ENCODE measurements at regions not wholly inside any gene's neighbourhood (a gene's known extent, or its start where the extent isn't known, plus 50 kb on each side); places are given as distances from the start of the nearest gene placed in this dataset.
"Not testable (repeated sequence)": the region's sequence is repeated elsewhere in the genome, so short reads cannot be mapped to it uniquely, and the experiment has no call there.

GRCh38 chr17:22227699-22228553 is 535.6 kb downstream of the KCNJ18 start:
- H3K27me3 ChIP-seq; intact Hi-C loops (cut with DNase I); DNase-seq (ENCODE audit: extremely low spot score in 2 of 2); H3K27ac ChIP-seq; H3K4me1 ChIP-seq; H3K9me3 ChIP-seq; H3K36me3 ChIP-seq; H3K4me3 ChIP-seq: not testable (repeated sequence)

- H3K36me3 ChIP-seq; H3K4me1 ChIP-seq; H3K27me3 ChIP-seq; H3K4me3 ChIP-seq; intact Hi-C loops (cut with DNase I); DNase-seq (ENCODE audit: extremely low spot score in 2 of 2); H3K9me3 ChIP-seq; H3K27ac ChIP-seq: not testable (repeated sequence)
Measured at GRCh38 chr17:22229821-22230220, 537.5 kb downstream of the KCNJ18 start.

- H3K4me3 ChIP-seq, result no peak overlapping the region
- intact Hi-C loops (cut with DNase I), result no loop called here
- H3K4me1 ChIP-seq, result no peaks in the 10 kb centered on the region
- TF ChIP-seq, protein P1, sequence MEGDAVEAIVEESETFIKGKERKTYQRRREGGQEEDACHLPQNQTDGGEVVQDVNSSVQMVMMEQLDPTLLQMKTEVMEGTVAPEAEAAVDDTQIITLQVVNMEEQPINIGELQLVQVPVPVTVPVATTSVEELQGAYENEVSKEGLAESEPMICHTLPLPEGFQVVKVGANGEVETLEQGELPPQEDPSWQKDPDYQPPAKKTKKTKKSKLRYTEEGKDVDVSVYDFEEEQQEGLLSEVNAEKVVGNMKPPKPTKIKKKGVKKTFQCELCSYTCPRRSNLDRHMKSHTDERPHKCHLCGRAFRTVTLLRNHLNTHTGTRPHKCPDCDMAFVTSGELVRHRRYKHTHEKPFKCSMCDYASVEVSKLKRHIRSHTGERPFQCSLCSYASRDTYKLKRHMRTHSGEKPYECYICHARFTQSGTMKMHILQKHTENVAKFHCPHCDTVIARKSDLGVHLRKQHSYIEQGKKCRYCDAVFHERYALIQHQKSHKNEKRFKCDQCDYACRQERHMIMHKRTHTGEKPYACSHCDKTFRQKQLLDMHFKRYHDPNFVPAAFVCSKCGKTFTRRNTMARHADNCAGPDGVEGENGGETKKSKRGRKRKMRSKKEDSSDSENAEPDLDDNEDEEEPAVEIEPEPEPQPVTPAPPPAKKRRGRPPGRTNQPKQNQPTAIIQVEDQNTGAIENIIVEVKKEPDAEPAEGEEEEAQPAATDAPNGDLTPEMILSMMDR (IDR thresholded peaks at IDR 0.05), result no peak
- TF ChIP-seq POLR2A (IDR thresholded peaks at IDR 0.05), result no peak
- no peak for TF ChIP-seq POLR2AphosphoS5 (IDR thresholded peaks at IDR 0.05; ENCODE audit: insufficient read depth in 1 of 2, low read depth in 1 of 2)
- DNase-seq (ENCODE audit: extremely low spot score in 2 of 2), result no peak
- H3K27me3 ChIP-seq, result no peaks in the 10 kb centered on the region
- no peak overlapping the region for H3K27ac ChIP-seq
- H3K36me3 ChIP-seq, result no peaks in the 10 kb centered on the region
- H3K9me3 ChIP-seq, result no peaks in the 10 kb centered on the region
Measured at GRCh38 chr17:22233382-22233781, 541.1 kb downstream of the KCNJ18 start.

DNA sequence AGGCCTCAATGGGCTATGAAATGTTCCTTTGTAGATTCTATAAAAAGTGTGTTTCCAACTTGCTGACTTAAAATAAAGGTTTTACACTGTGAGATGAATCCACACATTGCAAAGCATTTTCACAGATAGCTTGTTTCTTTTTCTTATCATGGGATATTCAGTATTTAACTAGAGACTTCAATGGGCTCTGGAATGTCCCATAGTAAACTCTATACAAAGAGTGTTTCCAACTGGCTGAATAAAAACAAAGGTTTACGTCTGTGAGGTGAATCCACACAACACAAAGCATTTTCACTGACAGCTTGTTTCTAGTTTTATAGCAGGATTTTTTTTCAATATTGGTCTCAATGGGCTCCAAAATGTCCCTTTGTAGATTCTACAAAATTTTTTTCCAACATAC is 550.1 kb downstream of the KCNJ18 start:
- TF ChIP-seq POLR2AphosphoS5 (IDR thresholded peaks at IDR 0.05; ENCODE audit: insufficient read depth in 1 of 2, low read depth in 1 of 2) (no peak), POLR2A (IDR thresholded peaks at IDR 0.05) (no peak)
- TF ChIP-seq, protein P1 (IDR thresholded peaks at IDR 0.05), result no peak
- H3K27ac ChIP-seq, result no peak overlapping the region
- no peaks in the 10 kb centered on the region for H3K36me3 ChIP-seq
- DNase-seq (ENCODE audit: extremely low spot score in 2 of 2), result no peak
- H3K4me3 ChIP-seq, result no peak overlapping the region
- intact Hi-C loops (cut with DNase I), result no loop called here
- H3K27me3 ChIP-seq, result no peaks in the 10 kb centered on the region
- H3K9me3 ChIP-seq, result no peaks in the 10 kb centered on the region
- no peaks in the 10 kb centered on the region for H3K4me1 ChIP-seq

DNA sequence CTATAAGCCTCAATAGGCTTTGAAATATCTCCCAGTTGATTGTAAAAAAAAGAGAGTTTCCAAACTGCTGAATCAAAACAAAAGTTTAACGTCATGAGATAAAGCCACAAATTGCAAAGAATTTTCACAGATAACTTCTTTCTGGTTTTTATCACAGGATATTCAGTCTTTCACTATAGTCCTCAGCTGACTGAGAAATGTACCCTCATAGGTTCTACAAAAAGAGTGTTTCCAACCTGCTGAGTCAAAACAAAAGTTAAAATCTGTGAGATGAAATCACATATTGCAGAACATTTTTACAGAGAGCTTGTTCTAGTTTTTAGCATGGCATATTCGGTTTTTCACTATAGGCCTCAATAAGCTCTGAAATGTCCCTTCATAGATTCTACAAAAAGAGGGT is 559.2 kb downstream of the KCNJ18 start:
- H3K4me1 ChIP-seq, result no peaks in the 10 kb centered on the region
- no peaks in the 10 kb centered on the region for H3K9me3 ChIP-seq
- H3K36me3 ChIP-seq, result no peaks in the 10 kb centered on the region
- no peak overlapping the region for H3K4me3 ChIP-seq
- no peaks in the 10 kb centered on the region for H3K27me3 ChIP-seq
- intact Hi-C loops (cut with DNase I), result no loop called here
- TF ChIP-seq, protein P1 (IDR thresholded peaks at IDR 0.05), result no peak
- TF ChIP-seq POLR2AphosphoS5 (IDR thresholded peaks at IDR 0.05; ENCODE audit: insufficient read depth in 1 of 2, low read depth in 1 of 2), result no peak
- no peak for TF ChIP-seq POLR2A (IDR thresholded peaks at IDR 0.05)
- no peak for DNase-seq (ENCODE audit: extremely low spot score in 2 of 2)
- no peak overlapping the region for H3K27ac ChIP-seq

- Histone ChIP-seq H3K9me3 (no peaks in the 10 kb centered on the region), H3K27me3 (no peaks in the 10 kb centered on the region), H3K27ac (no peak overlapping the region), H3K4me3 (no peak overlapping the region), H3K36me3 (no peaks in the 10 kb centered on the region), H3K4me1 (no peaks in the 10 kb centered on the region)
- TF ChIP-seq, protein P1 (IDR thresholded peaks at IDR 0.05), result no peak
- TF ChIP-seq POLR2AphosphoS5 (IDR thresholded peaks at IDR 0.05; ENCODE audit: insufficient read depth in 1 of 2, low read depth in 1 of 2) (no peak), POLR2A (IDR thresholded peaks at IDR 0.05) (no peak)
- intact Hi-C loops (cut with DNase I), result no loop called here
- no peak for DNase-seq (ENCODE audit: extremely low spot score in 2 of 2)
Measured at GRCh38 chr17:22253007-22253406, 560.7 kb downstream of the KCNJ18 start.

Data from vagina (tissue), 2 donors.